ENCODE measurements at regions not wholly inside any gene's neighbourhood (a gene's known extent, or its start where the extent isn't known, plus 50 kb on each side); places are given as distances from the start of the nearest gene placed in this dataset.

DNA sequence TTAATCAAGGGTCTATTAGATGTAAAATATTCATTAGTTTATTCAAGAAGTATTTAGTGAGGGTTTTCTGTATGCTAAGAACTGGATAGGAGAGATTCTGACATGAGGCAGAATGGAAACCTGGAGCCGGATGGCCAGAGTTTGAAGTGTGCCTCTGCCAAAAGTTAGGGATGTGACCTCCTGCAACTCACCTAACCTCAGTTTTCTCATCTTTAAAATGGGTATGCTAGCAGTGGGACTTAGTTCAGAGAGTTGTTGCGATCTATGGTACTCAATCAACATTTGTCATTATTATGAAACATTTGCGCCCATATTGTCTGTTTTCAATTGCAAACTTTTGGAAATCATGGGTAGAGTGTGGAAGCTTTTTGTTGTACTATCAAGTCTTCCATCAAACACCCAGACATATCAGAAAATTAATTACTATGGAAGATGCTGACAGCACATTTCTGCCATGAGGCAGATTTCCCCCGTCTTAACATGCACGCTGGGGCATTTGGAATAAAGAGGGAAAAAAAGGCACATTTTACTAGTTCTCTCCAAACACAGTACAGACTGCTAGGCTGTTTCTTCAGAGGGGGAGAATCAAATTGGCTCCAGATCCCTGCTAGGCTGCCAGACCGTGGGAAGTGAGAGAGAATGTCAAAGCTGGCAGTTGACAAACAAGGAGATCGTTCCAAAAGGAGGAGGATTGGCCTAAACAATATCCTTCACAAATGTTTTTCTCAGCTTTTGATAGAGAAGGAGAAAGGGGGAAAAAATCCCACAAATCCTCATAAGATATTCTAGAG, 205.3 kb upstream of the TSHZ2 start:
- Histone ChIP-seq H3K27me3 (replicated peaks; ENCODE audit: insufficient read depth, low read depth, low read length, poor library complexity) (no peaks in the 10 kb centered on the region), H3K36me3 (ENCODE audit: insufficient read depth, low read length, poor library complexity, severe bottlenecking) (no peaks in the 10 kb centered on the region), H3K4me3 (ENCODE audit: low read depth, low read length, poor library complexity, severe bottlenecking) (no peak overlapping the region), H3K4me1 (ENCODE audit: insufficient read depth, low read length, poor library complexity, severe bottlenecking) (no peaks in the 10 kb centered on the region), H3K9me3 (ENCODE audit: low read depth, low read length, poor library complexity, severe bottlenecking) (no peaks in the 10 kb centered on the region), H3K27ac (ENCODE audit: low read depth, low read length, poor library complexity, severe bottlenecking) (no peak overlapping the region)
- BruUV-seq (replicated peaks): no TSS peak
- DNase-seq (ENCODE audit: low spot score): no peak
- ChIA-PET CTCF (no interaction called here), POLR2A (ENCODE audit: low non-redundant PET) (no interaction called here)
- intact Hi-C loops (cut with micrococcal nuclease; ENCODE audit: unreplicated experiment): no loop called here
- TF ChIP-seq, protein P1, sequence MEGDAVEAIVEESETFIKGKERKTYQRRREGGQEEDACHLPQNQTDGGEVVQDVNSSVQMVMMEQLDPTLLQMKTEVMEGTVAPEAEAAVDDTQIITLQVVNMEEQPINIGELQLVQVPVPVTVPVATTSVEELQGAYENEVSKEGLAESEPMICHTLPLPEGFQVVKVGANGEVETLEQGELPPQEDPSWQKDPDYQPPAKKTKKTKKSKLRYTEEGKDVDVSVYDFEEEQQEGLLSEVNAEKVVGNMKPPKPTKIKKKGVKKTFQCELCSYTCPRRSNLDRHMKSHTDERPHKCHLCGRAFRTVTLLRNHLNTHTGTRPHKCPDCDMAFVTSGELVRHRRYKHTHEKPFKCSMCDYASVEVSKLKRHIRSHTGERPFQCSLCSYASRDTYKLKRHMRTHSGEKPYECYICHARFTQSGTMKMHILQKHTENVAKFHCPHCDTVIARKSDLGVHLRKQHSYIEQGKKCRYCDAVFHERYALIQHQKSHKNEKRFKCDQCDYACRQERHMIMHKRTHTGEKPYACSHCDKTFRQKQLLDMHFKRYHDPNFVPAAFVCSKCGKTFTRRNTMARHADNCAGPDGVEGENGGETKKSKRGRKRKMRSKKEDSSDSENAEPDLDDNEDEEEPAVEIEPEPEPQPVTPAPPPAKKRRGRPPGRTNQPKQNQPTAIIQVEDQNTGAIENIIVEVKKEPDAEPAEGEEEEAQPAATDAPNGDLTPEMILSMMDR (conservative IDR thresholded peaks at IDR 0.05; ENCODE audit: low read depth, low read length): no peak
- no peak for TF ChIP-seq EZH2 (IDR thresholded peaks at IDR 0.05; ENCODE audit: borderline replicate concordance, low read depth, low read length, poor library complexity, severe bottlenecking)

DNA sequence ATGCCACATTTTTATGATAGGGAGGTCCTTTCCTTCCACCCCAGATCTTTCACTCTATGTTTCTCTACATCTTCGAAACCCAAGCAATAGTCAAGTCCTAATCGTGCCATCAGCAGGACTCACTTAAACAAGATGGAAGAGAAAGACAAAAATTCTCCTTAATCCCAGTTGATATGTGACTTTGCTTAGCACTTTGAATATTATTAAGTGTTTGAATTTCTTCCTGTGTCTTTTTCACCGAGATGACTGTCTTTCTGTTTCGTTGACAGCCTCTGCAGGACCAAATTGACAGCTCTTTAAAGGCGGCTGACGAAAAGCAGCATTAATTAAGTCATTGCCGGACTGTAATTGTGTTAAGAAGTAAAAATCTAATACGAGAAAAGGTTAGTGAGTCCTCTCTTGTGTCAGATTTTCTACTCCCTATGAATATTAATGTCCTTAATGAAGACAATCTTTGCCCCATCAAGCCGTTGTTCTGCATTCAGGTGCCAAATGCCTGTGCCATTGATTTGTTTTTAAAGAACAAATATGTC, 208.8 kb upstream of the TSHZ2 start:
- no peak for DNase-seq (ENCODE audit: low spot score)
- TF ChIP-seq, protein P1 (conservative IDR thresholded peaks at IDR 0.05; ENCODE audit: low read depth, low read length): no peak
- no peak for TF ChIP-seq EZH2 (IDR thresholded peaks at IDR 0.05; ENCODE audit: borderline replicate concordance, low read depth, low read length, poor library complexity, severe bottlenecking)
- no peaks in the 10 kb centered on the region for H3K36me3 ChIP-seq (ENCODE audit: insufficient read depth, low read length, poor library complexity, severe bottlenecking)
- H3K27ac ChIP-seq (ENCODE audit: low read depth, low read length, poor library complexity, severe bottlenecking): no peak overlapping the region
- CTCF ChIA-PET: no interaction called here
- no peaks in the 10 kb centered on the region for H3K9me3 ChIP-seq (ENCODE audit: low read depth, low read length, poor library complexity, severe bottlenecking)
- POLR2A ChIA-PET (ENCODE audit: low non-redundant PET): no interaction called here
- intact Hi-C loops (cut with micrococcal nuclease; ENCODE audit: unreplicated experiment): no loop called here
- H3K4me3 ChIP-seq (ENCODE audit: low read depth, low read length, poor library complexity, severe bottlenecking): no peak overlapping the region
- BruUV-seq (replicated peaks): no TSS peak
- H3K4me1 ChIP-seq (ENCODE audit: insufficient read depth, low read length, poor library complexity, severe bottlenecking): no peaks in the 10 kb centered on the region
- no peaks in the 10 kb centered on the region for H3K27me3 ChIP-seq (replicated peaks; ENCODE audit: insufficient read depth, low read depth, low read length, poor library complexity)

DNA sequence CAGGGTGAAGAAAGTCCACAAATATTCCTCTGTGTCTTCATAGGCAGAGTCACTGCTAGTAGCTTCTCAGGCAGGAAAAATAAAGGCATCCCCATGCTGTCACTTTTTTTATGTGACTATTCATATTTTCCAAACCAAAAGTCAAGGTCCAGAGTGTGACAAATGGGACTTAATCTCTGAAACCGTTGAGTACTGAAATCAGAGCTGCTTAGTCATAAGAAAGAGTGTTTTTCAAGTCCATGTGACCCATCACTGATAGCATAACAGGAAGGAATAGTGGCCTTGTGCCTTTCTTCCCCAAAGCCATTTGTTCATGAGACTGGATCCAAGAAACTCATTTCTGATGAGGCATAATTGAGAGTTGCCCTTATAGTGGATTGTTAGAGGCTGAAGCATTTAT, 210.3 kb upstream of the TSHZ2 start:
- TF ChIP-seq, protein P1 (conservative IDR thresholded peaks at IDR 0.05; ENCODE audit: low read depth, low read length): no peak
- TF ChIP-seq EZH2 (IDR thresholded peaks at IDR 0.05; ENCODE audit: borderline replicate concordance, low read depth, low read length, poor library complexity, severe bottlenecking): no peak
- Histone ChIP-seq H3K4me1 (ENCODE audit: insufficient read depth, low read length, poor library complexity, severe bottlenecking) (no peaks in the 10 kb centered on the region), H3K4me3 (ENCODE audit: low read depth, low read length, poor library complexity, severe bottlenecking) (no peak overlapping the region), H3K36me3 (ENCODE audit: insufficient read depth, low read length, poor library complexity, severe bottlenecking) (no peaks in the 10 kb centered on the region), H3K9me3 (ENCODE audit: low read depth, low read length, poor library complexity, severe bottlenecking) (no peaks in the 10 kb centered on the region), H3K27ac (ENCODE audit: low read depth, low read length, poor library complexity, severe bottlenecking) (no peak overlapping the region), H3K27me3 (replicated peaks; ENCODE audit: insufficient read depth, low read depth, low read length, poor library complexity) (no peaks in the 10 kb centered on the region)
- POLR2A ChIA-PET (ENCODE audit: low non-redundant PET): no interaction called here
- CTCF ChIA-PET: no interaction called here
- no TSS peak for BruUV-seq (replicated peaks)
- intact Hi-C loops (cut with micrococcal nuclease; ENCODE audit: unreplicated experiment): no loop called here
- no peak for DNase-seq (ENCODE audit: low spot score)
